ENCODE measurements at regions not wholly inside any gene's neighbourhood (a gene's known extent, or its start where the extent isn't known, plus 50 kb on each side); places are given as distances from the start of the nearest gene placed in this dataset.

DNA sequence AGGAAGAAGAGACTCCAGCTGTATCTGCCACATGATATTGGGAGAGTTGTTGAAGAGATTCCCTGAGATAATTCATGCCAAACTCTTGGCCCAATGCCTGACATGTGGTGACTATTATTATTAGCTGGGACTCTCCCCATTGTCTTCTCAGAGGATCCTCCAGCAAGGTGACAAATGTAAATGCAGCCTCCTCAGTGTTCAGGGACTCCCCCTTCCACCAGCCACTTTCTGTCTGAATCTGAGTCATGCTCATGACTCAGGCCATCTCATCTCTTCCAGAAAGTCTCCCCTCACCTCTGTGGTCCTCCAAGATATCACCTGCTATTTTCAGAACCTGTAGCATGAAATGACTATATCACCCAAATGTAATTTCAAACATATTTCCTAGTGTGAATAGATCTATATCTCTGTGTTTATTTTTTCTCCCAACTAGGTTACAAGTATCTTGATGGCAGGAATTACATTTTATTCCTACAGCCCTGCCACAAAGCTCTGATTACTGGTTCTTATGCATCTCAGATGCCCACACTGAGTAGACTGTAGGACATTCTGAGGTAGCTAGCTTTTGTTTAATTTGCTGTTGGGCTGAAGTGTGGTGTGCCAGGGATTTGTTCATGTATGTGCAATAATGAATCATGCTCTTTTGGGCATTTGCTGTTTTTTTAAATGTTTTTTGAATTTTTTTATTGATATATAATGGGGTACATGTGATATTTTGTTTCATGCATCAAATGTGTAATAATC lies 126.6 kb upstream of the IL12B start:
- no peaks in the 10 kb centered on the region for H3K9me3 ChIP-seq
- peaks cover 6% of the 10 kb centered on the region for H3K27me3 ChIP-seq (replicated peaks; ENCODE audit: insufficient read depth)
- DNase-seq (ENCODE audit: low spot score) = no peak
- intact Hi-C loops (cut with DNase I) = no loop called here
- no peaks in the 10 kb centered on the region for H3K4me1 ChIP-seq (replicated peaks)
- no peak overlapping the region for H3K4me3 ChIP-seq
- no peak overlapping the region for H3K27ac ChIP-seq
- no peaks in the 10 kb centered on the region for H3K36me3 ChIP-seq
- no peak for TF ChIP-seq POLR2A (IDR thresholded peaks at IDR 0.05)
- TF ChIP-seq, protein P1, sequence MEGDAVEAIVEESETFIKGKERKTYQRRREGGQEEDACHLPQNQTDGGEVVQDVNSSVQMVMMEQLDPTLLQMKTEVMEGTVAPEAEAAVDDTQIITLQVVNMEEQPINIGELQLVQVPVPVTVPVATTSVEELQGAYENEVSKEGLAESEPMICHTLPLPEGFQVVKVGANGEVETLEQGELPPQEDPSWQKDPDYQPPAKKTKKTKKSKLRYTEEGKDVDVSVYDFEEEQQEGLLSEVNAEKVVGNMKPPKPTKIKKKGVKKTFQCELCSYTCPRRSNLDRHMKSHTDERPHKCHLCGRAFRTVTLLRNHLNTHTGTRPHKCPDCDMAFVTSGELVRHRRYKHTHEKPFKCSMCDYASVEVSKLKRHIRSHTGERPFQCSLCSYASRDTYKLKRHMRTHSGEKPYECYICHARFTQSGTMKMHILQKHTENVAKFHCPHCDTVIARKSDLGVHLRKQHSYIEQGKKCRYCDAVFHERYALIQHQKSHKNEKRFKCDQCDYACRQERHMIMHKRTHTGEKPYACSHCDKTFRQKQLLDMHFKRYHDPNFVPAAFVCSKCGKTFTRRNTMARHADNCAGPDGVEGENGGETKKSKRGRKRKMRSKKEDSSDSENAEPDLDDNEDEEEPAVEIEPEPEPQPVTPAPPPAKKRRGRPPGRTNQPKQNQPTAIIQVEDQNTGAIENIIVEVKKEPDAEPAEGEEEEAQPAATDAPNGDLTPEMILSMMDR (IDR thresholded peaks at IDR 0.05) = no peak

GRCh38 chr5:159458217-159458711 lies 128.0 kb upstream of the IL12B start:
- Histone ChIP-seq H3K9me3 (no peaks in the 10 kb centered on the region), H3K36me3 (no peaks in the 10 kb centered on the region), H3K27me3 (replicated peaks; ENCODE audit: insufficient read depth) (peaks cover 6% of the 10 kb centered on the region), H3K4me1 (replicated peaks) (no peaks in the 10 kb centered on the region), H3K27ac (no peak overlapping the region), H3K4me3 (no peak overlapping the region)
- DNase-seq (ENCODE audit: low spot score) = no peak
- WGBS = 86% methylated on average over 4 of the region's 4 CpGs
- intact Hi-C loops (cut with DNase I) = no loop called here
- TF ChIP-seq POLR2AphosphoS5 (IDR thresholded peaks at IDR 0.05) (no peak), POLR2A (IDR thresholded peaks at IDR 0.05) (no peak)
- TF ChIP-seq, protein P1 (IDR thresholded peaks at IDR 0.05) = no peak

- TF ChIP-seq, protein P1 (IDR thresholded peaks at IDR 0.05) = no peak
- no peak for TF ChIP-seq POLR2AphosphoS5 (IDR thresholded peaks at IDR 0.05)
- no peak for TF ChIP-seq POLR2A (IDR thresholded peaks at IDR 0.05)
- H3K36me3 ChIP-seq = no peaks in the 10 kb centered on the region
- intact Hi-C loops (cut with DNase I) = no loop called here
- no peak overlapping the region for H3K27ac ChIP-seq
- H3K4me3 ChIP-seq = no peak overlapping the region
- no peak for DNase-seq (ENCODE audit: low spot score)
- H3K4me1 ChIP-seq (replicated peaks) = no peaks in the 10 kb centered on the region
- peaks cover 6% of the 10 kb centered on the region for H3K27me3 ChIP-seq (replicated peaks; ENCODE audit: insufficient read depth)
- WGBS = 92% methylated on average over 2 of the region's 2 CpGs
- no peaks in the 10 kb centered on the region for H3K9me3 ChIP-seq
Measured at GRCh38 chr5:159459132-159459627, 128.9 kb upstream of the IL12B start.

DNA sequence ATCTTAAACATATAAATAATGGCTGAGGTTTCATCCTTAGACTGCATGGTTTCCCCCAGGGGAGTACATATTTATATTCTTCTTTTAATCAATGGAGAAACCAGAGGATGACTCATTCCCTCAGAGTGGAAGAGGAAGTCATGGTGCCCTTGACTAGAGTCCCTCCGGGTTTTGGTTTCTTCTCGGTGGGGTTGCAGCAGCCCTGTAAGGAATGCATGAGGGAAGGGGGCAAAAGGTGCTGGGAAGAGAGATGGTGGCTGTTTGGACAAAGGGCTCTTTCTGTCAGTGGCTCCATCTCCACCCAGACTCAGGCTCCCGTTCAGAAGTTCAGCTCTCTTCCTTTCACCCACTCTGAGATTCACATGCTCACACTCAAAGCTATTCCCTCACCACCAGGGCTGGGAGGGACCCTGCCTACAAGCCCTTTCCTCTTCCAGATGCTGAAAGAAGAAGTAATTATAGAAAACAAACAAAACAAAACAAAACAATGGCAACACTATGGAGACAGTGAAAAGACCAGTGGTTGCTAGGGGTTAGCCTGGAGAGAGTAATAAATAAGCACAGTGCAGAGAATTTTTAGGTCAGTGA lies 129.8 kb upstream of the IL12B start:
- Histone ChIP-seq H3K27ac (no peak overlapping the region), H3K36me3 (no peaks in the 10 kb centered on the region), H3K4me3 (no peak overlapping the region), H3K4me1 (replicated peaks) (no peaks in the 10 kb centered on the region), H3K27me3 (replicated peaks; ENCODE audit: insufficient read depth) (peaks cover 6% of the 10 kb centered on the region), H3K9me3 (no peaks in the 10 kb centered on the region)
- 74% methylated on average over 3 of the region's 3 CpGs for WGBS
- TF ChIP-seq, protein P1 (IDR thresholded peaks at IDR 0.05) = no peak
- TF ChIP-seq POLR2AphosphoS5 (IDR thresholded peaks at IDR 0.05) (no peak), POLR2A (IDR thresholded peaks at IDR 0.05) (no peak)
- intact Hi-C loops (cut with DNase I) = no loop called here
- no peak for DNase-seq (ENCODE audit: low spot score)
